ENCODE measurements at regions not wholly inside any gene's neighbourhood (a gene's known extent, or its start where the extent isn't known, plus 50 kb on each side); places are given as distances from the start of the nearest gene placed in this dataset.

DNA sequence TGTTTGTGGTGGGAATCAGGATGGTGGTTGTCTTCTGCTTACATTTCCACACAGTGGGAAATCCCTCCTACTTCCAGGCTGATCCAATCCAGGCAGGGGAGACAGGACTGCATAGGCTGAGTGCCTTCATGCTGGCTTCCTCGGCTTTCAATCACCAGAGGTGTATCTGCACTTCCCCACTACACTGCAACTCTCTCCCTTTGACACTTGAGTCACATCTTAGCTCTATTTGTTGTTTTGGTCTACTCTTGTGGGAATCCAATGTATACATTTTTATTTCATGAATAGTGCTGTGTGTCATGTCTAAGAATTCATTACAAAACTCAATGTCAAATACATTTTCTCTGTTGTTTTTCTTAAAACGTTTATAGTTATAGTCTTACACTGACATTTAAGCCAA lies 735.6 kb downstream of the XPNPEP1 start:
- DNase-seq (no peak), ATAC-seq (no peak)
- no peak for TF ChIP-seq CTCF (IDR thresholded peaks at IDR 0.05)
- Histone ChIP-seq H3K9me3 (peaks cover 22% of the 10 kb centered on the region), H3K4me1 (ENCODE audit: low read depth) (no peaks in the 10 kb centered on the region), H3K36me3 (ENCODE audit: low read depth) (no peaks in the 10 kb centered on the region), H3K4me3 (no peak overlapping the region)
- intact Hi-C loops (cut with DNase I, micrococcal nuclease) = no loop called here

DNA sequence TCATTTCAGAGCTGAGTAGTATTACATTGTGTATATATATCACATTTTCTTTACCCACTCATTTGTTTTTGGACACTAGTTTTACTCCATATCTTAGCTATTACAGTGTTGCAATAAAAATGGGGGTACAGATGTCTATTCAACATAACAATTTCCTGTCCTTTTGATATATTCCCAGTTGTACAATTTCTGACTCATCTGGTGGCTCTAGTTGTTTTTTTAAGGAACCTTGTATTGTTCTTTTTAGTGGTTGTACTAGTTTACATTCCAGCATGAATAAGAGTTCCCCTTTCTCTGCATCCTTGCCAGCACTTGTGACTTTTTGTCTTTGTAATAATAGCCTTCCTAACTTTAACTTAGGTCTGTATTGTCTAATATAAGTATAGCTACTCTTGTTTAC lies 739.9 kb downstream of the XPNPEP1 start:
- no peak for DNase-seq
- H3K36me3 ChIP-seq (ENCODE audit: low read depth) = no peaks in the 10 kb centered on the region
- TF ChIP-seq CTCF (IDR thresholded peaks at IDR 0.05) = no peak
- H3K4me3 ChIP-seq = no peak overlapping the region
- ATAC-seq = no peak
- intact Hi-C loops (cut with DNase I, micrococcal nuclease) = no loop called here
- no peaks in the 10 kb centered on the region for H3K4me1 ChIP-seq (ENCODE audit: low read depth)
- peaks cover 18% of the 10 kb centered on the region for H3K9me3 ChIP-seq

DNA sequence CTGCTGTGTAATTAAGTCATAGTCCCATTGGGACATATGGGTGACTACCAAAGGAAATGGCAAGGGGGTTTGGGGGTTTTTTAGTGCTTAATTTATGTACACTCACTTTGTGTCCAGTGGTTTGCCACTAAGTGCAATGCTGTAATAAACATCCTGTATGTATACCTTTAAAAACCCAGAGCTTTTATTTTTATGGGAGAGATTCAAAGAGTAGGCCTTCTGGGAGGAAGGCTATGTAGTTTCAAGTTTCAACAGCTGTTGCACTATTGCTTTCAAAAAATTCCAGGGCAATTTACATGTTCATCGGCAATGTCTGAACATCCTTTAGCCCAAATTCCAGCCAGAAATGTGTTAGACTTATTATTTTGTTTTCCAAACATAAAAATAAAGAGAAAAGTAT lies 744.7 kb downstream of the XPNPEP1 start:
- TF ChIP-seq CTCF (IDR thresholded peaks at IDR 0.05) = no peak
- H3K36me3 ChIP-seq (ENCODE audit: low read depth) = no peaks in the 10 kb centered on the region
- ATAC-seq (no peak), DNase-seq (no peak)
- intact Hi-C loops (cut with DNase I, micrococcal nuclease) = no loop called here
- no peaks in the 10 kb centered on the region for H3K4me1 ChIP-seq (ENCODE audit: low read depth)
- no peaks in the 10 kb centered on the region for H3K9me3 ChIP-seq
- H3K4me3 ChIP-seq = no peak overlapping the region

DNA sequence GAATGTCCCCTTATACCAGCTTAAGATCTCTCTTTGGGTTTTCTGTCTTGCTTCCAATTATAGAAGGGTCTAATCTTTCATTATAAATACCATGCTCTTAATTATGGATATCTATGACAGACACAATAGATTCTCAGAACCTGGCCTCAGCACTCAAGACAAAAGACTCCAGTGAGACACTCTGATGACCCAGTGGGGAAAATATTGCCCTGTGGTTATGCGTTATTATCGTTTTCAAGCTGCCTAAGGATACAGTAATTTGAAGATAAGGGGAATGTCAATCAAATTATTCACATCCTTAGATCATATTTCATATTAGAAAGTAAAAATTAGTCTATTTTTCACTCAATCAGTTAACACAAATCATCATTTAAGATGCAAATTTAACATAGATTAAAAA lies 748.8 kb downstream of the XPNPEP1 start:
- Histone ChIP-seq H3K4me1 (ENCODE audit: low read depth) (no peaks in the 10 kb centered on the region), H3K9me3 (no peaks in the 10 kb centered on the region), H3K36me3 (ENCODE audit: low read depth) (no peaks in the 10 kb centered on the region), H3K4me3 (no peak overlapping the region)
- no peak for TF ChIP-seq CTCF (IDR thresholded peaks at IDR 0.05)
- DNase-seq (no peak), ATAC-seq (no peak)
- intact Hi-C loops (cut with DNase I, micrococcal nuclease) = no loop called here

DNA sequence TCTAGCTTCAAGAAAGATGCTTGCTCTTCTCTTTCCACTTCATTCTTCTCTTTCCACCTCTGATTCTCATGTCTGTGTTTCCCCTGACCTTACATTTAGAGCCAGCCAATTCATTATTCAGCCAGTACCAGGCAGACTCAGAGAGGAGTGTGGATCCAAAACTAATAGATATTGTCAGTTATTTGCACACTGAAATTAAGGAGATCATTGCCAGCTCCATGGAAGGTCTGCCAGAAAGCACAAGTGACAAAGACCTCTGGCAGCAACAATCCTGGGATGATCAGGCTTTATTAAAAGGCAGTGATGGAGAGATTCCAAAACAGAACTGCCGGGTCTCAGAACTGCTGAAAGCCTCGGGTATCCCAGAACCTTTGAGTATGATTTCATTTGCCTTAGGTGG lies 749.4 kb downstream of the XPNPEP1 start:
- Histone ChIP-seq H3K36me3 (ENCODE audit: low read depth) (no peaks in the 10 kb centered on the region), H3K9me3 (no peaks in the 10 kb centered on the region), H3K4me1 (ENCODE audit: low read depth) (no peaks in the 10 kb centered on the region), H3K4me3 (no peak overlapping the region)
- ATAC-seq = no peak
- no peak for DNase-seq
- intact Hi-C loops (cut with DNase I, micrococcal nuclease) = no loop called here
- TF ChIP-seq CTCF (IDR thresholded peaks at IDR 0.05) = no peak

DNA sequence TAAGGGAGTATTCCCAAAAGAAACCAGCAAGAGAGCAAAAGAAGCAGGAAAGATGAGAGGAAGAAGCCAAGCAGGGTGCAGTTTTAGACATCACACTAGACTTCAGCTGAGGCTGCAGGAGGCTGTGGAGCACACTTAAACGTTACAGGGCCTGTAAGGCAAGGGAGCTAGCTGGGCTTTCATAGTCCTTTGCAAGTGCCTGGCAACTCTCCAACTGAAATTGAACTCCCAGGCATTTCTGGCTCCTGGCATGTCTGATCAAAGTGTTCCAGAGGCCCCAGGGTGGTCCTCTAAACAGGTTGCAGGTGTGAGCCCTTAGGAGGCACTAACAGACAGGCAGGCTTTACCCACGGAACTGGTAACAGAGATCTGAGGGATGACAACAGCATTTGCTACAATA lies 750.2 kb downstream of the XPNPEP1 start:
- ATAC-seq = no peak
- no peaks in the 10 kb centered on the region for H3K4me1 ChIP-seq (ENCODE audit: low read depth)
- DNase-seq = no peak
- no peaks in the 10 kb centered on the region for H3K9me3 ChIP-seq
- intact Hi-C loops (cut with DNase I, micrococcal nuclease) = no loop called here
- no peaks in the 10 kb centered on the region for H3K36me3 ChIP-seq (ENCODE audit: low read depth)
- H3K4me3 ChIP-seq = no peak overlapping the region
- TF ChIP-seq CTCF (IDR thresholded peaks at IDR 0.05) = no peak

Data from mucosa of descending colon (tissue), 3 donors.